ENCODE measurements at regions not wholly inside any gene's neighbourhood (a gene's known extent, or its start where the extent isn't known, plus 50 kb on each side); places are given as distances from the start of the nearest gene placed in this dataset.

- Histone ChIP-seq H3K4me3 (no peak overlapping the region), H3K9me3 (no peaks in the 10 kb centered on the region), H3K36me3 (ENCODE audit: low read depth) (no peaks in the 10 kb centered on the region), H3K4me1 (ENCODE audit: low read depth) (no peaks in the 10 kb centered on the region)
- DNase-seq (no peak), ATAC-seq (no peak)
- TF ChIP-seq CTCF (IDR thresholded peaks at IDR 0.05) = no peak
- intact Hi-C loops (cut with DNase I, micrococcal nuclease) = no loop called here
Observed at GRCh38 chr5:153360860-153361259, 129.6 kb upstream of the GRIA1 start.

- Histone ChIP-seq H3K4me1 (ENCODE audit: low read depth) (no peaks in the 10 kb centered on the region), H3K36me3 (ENCODE audit: low read depth) (no peaks in the 10 kb centered on the region), H3K9me3 (no peaks in the 10 kb centered on the region), H3K4me3 (no peak overlapping the region)
- DNase-seq (no peak), ATAC-seq (no peak)
- TF ChIP-seq CTCF (IDR thresholded peaks at IDR 0.05) = no peak
- intact Hi-C loops (cut with DNase I, micrococcal nuclease) = no loop called here
Observed at GRCh38 chr5:153361735-153362409, 128.6 kb upstream of the GRIA1 start.

DNA sequence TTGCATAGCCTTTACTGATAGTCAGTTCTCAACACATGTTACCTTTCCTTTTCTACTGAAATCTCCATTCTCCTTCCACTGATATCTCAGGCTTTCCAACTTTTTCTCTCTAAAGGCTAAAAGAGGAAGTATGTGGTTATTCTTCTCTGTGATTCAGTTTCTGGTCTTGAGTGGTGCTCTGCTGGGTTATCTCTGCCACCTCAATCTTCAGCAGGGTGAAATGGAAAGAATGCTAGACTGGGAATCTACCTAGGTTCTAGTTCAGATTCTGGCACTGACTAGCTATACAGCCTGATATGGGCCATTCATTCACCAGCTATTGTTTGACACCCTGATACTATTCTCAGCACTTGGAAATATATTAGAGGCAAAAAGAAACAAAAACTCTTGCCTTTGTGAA is 124.9 kb upstream of the GRIA1 start:
- Histone ChIP-seq H3K4me1 (ENCODE audit: low read depth) (no peaks in the 10 kb centered on the region), H3K36me3 (ENCODE audit: low read depth) (no peaks in the 10 kb centered on the region), H3K4me3 (no peak overlapping the region), H3K9me3 (peaks cover 4% of the 10 kb centered on the region)
- no peak for TF ChIP-seq CTCF (IDR thresholded peaks at IDR 0.05)
- ATAC-seq = no peak
- intact Hi-C loops (cut with DNase I, micrococcal nuclease) = no loop called here
- no peak for DNase-seq

DNA sequence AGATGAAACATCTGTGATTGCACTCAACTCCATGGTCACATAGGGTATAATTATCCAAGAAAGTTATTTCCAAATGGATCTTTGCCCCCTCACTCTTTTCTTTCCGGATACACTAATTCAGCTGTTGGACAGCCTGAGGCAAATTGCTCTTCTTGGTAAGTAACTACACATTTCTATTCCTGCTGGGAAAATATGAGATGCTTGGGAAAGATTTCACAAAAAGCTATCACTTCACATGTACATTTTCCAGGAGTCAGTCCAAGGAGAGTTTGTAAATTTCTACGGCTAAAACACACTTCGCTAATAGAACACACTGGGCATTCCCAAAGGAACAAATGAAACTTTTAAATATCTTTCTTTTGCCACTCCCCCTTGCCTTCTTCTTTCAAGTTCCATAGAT is 123.0 kb upstream of the GRIA1 start:
- no peaks in the 10 kb centered on the region for H3K4me1 ChIP-seq (ENCODE audit: low read depth)
- peaks cover 4% of the 10 kb centered on the region for H3K9me3 ChIP-seq
- TF ChIP-seq CTCF (IDR thresholded peaks at IDR 0.05) = no peak
- intact Hi-C loops (cut with DNase I, micrococcal nuclease) = no loop called here
- DNase-seq (no peak), ATAC-seq (no peak)
- no peaks in the 10 kb centered on the region for H3K36me3 ChIP-seq (ENCODE audit: low read depth)
- H3K4me3 ChIP-seq = no peak overlapping the region

GRCh38 chr5:153372425-153373129 is 117.9 kb upstream of the GRIA1 start:
- no peak overlapping the region for H3K4me3 ChIP-seq
- no peak for TF ChIP-seq CTCF (IDR thresholded peaks at IDR 0.05)
- H3K4me1 ChIP-seq (ENCODE audit: low read depth) = no peaks in the 10 kb centered on the region
- H3K36me3 ChIP-seq (ENCODE audit: low read depth) = no peaks in the 10 kb centered on the region
- DNase-seq (no peak), ATAC-seq (no peak)
- intact Hi-C loops (cut with DNase I, micrococcal nuclease) = no loop called here
- H3K9me3 ChIP-seq = peaks cover 8% of the 10 kb centered on the region

All from mucosa of descending colon (tissue), 3 donors.